Lower lobe of right lung (tissue), 2 donors: ENCODE measurements at regions not wholly inside any gene's neighbourhood (a gene's known extent, or its start where the extent isn't known, plus 50 kb on each side); places are given as distances from the start of the nearest gene placed in this dataset.

ENCODE experiments used
- ATAC-seq, 2 donors: fragments of 200-7000 bp; cut with Tn5 transposase; one replicate each; pipeline ENCODE4 v1.9.1; 2020 to 2022; ENCODE audit warnings: mild to moderate bottlenecking in 2 of 2, moderate library complexity in 2 of 2
- DNase-seq: peaks from one replicate; pipeline ENCODE4 v3.0.0-alpha.2; 2020
- H3K27ac ChIP-seq: fragments of 200-600 bp; one replicate; pipeline ENCODE4 v1.8.0; 2022
- H3K27me3 ChIP-seq: fragments of 200-600 bp; one replicate; pipeline ENCODE4 v1.8.0; 2022; ENCODE audit warnings: low read depth
- H3K36me3 ChIP-seq: fragments of 200-600 bp; one replicate; pipeline ENCODE4 v1.8.0; 2022; ENCODE audit warnings: mild to moderate bottlenecking
- H3K4me1 ChIP-seq: fragments of 200-600 bp; one replicate; pipeline ENCODE4 v1.8.0; 2022
- H3K4me3 ChIP-seq: fragments of 200-600 bp; one replicate; pipeline ENCODE4 v1.8.0; 2022; ENCODE audit warnings: mild to moderate bottlenecking
- H3K9me3 ChIP-seq: fragments of 200-600 bp; one replicate; pipeline ENCODE4 v1.8.0; 2022
- CTCF ChIP-seq: fragments of 200-600 bp; IDR thresholded peaks from one replicate; pipeline ENCODE4 v1.8.0; 2022; ENCODE audit warnings: antibody characterized with exemption, mild to moderate bottlenecking
- intact Hi-C: fragments of 100-400 bp; cut with DNase I; formaldehyde crosslinking; loops from one replicate; pipeline ENCODE4 v1.11.0; 2022
- donor health status: DM: no; HTN: yes; CAD: no; lungs with severe emphysema.

- intact Hi-C loops: no loop called here
Observed at GRCh38 chr16:25488435-25488834, 203.3 kb upstream of the HS3ST4 start.

GRCh38 chr16:25487888-25488287, 203.9 kb upstream of the HS3ST4 start:
- no peak overlapping the region for H3K4me3 ChIP-seq
- no peaks in the 10 kb centered on the region for H3K36me3 ChIP-seq
- peaks cover 13% of the 10 kb centered on the region for H3K9me3 ChIP-seq
- no peaks in the 10 kb centered on the region for H3K27me3 ChIP-seq
- DNase-seq: no peak
- H3K4me1 ChIP-seq: no peaks in the 10 kb centered on the region
- no peak overlapping the region for H3K27ac ChIP-seq
- ATAC-seq: no peak
- intact Hi-C loops: no loop called here
- TF ChIP-seq CTCF: no peak

More at GRCh38 chr16:25488435-25488834, 203.3 kb upstream of the HS3ST4 start:
- Histone ChIP-seq H3K4me3 (no peak overlapping the region), H3K27me3 (no peaks in the 10 kb centered on the region), H3K36me3 (no peaks in the 10 kb centered on the region), H3K9me3 (peaks cover 13% of the 10 kb centered on the region), H3K27ac (no peak overlapping the region), H3K4me1 (no peaks in the 10 kb centered on the region)
- DNase-seq (no peak), ATAC-seq (peak in 1 of 2 donors; percentile 9)
- no peak for TF ChIP-seq CTCF

GRCh38 chr16:25481636-25482035, 210.1 kb upstream of the HS3ST4 start:
- H3K27me3 ChIP-seq: no peaks in the 10 kb centered on the region
- DNase-seq (no peak), ATAC-seq (no peak)
- H3K36me3 ChIP-seq: no peaks in the 10 kb centered on the region
- no peaks in the 10 kb centered on the region for H3K4me1 ChIP-seq
- H3K9me3 ChIP-seq: peaks cover 2% of the 10 kb centered on the region
- no peak overlapping the region for H3K4me3 ChIP-seq
- intact Hi-C loops: no loop called here
- TF ChIP-seq CTCF: no peak
- no peak overlapping the region for H3K27ac ChIP-seq

GRCh38 chr16:25478476-25478875, 213.3 kb upstream of the HS3ST4 start:
- Histone ChIP-seq H3K27me3 (no peaks in the 10 kb centered on the region), H3K36me3 (no peaks in the 10 kb centered on the region), H3K4me3 (no peak overlapping the region), H3K27ac (no peak overlapping the region), H3K9me3 (no peaks in the 10 kb centered on the region), H3K4me1 (no peaks in the 10 kb centered on the region)
- intact Hi-C loops: no loop called here
- no peak for TF ChIP-seq CTCF
- no peak for DNase-seq
- no peak for ATAC-seq

GRCh38 chr16:25464058-25464457, 206.4 kb upstream of the ZKSCAN2 start:
- Histone ChIP-seq H3K4me1 (no peaks in the 10 kb centered on the region), H3K36me3 (no peaks in the 10 kb centered on the region), H3K27me3 (no peaks in the 10 kb centered on the region), H3K27ac (no peak overlapping the region), H3K9me3 (no peaks in the 10 kb centered on the region), H3K4me3 (no peak overlapping the region)
- no peak for TF ChIP-seq CTCF
- intact Hi-C loops: no loop called here
- no peak for DNase-seq
- no peak for ATAC-seq

GRCh38 chr16:25449802-25450201, 192.2 kb upstream of the ZKSCAN2 start:
- ATAC-seq (no peak), DNase-seq (no peak)
- Histone ChIP-seq H3K27me3 (no peaks in the 10 kb centered on the region), H3K9me3 (peaks cover 6% of the 10 kb centered on the region), H3K36me3 (no peaks in the 10 kb centered on the region), H3K27ac (no peak overlapping the region), H3K4me1 (no peaks in the 10 kb centered on the region), H3K4me3 (no peak overlapping the region)
- intact Hi-C loops: no loop called here
- no peak for TF ChIP-seq CTCF
